GM19395 (cell line): ENCODE measurements at regions not wholly inside any gene's neighbourhood (a gene's known extent, or its start where the extent isn't known, plus 50 kb on each side); places are given as distances from the start of the nearest gene placed in this dataset.

Experiments used
- ATAC-seq: cut with Tn5 transposase; IDR thresholded peaks from one replicate; pipeline ENCODE4 v1.9.1; 2021; ENCODE audit warnings: mild to moderate bottlenecking, moderate library complexity; ENCODE audit not compliant: unreplicated experiment

- ATAC-seq = no peak
Measured at GRCh38 chr18:64273724-64274123, 124.8 kb upstream of the LINC00305 start.

GRCh38 chr18:64271975-64272659 lies 123.2 kb upstream of the LINC00305 start:
- ATAC-seq = no peak

DNA sequence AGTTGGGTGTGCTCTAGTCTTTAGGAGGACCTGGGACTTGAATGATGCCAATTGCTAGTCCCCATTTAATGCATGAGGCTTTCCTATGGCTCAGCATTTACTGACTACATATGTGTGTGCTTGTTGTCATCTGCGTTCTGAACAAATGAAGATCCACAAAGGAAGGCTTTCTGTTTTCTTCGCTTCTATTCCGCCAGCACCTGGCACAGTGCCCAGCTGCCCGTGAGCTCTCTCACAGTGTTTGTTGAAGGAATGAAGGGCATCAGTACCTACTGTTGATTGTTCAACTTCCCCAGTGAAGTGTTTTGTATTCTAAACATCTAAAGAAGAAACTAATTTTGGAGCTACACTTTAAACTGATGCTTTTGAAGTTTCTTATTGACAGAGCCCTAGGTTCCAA lies 122.4 kb upstream of the LINC00305 start:
- no peak for ATAC-seq

DNA sequence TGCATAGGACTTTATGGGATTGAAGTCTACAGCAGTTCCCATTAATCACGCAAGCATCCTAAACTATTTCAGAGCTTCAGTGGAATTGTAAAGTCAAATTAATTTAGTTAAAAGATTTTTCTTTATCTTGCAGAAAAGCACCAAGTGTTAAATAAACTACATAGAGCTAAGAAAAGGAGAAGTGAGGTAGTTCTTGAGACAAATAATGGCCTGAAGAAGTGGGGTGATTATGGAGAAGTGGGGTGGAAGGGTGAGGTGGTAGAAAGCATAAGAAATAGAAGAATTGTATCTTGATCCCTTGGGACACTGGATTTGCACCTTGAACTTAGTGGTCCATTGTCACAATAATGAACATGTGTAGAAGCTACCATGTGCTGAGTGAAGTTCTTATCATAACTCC lies 121.7 kb upstream of the LINC00305 start:
- no peak for ATAC-seq

DNA sequence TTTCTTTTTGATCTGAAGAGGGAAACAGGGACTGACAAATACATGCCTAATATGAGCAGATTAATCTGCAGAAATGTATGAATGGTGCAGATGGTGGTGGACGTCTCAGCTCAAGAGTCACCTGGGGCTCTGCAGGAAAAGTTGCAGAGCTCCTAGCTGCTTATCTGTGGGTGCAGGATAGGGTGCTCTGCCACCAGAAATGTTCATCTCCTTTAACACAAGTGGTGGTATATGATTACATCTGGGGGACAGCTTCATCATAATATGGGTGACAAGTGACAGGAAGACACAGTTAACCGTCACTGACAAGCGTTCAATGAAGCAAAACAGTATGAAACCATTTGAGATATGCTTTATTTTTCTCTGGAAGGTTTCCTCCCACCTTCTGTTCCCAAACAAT lies 121.2 kb upstream of the LINC00305 start:
- no peak for ATAC-seq

DNA sequence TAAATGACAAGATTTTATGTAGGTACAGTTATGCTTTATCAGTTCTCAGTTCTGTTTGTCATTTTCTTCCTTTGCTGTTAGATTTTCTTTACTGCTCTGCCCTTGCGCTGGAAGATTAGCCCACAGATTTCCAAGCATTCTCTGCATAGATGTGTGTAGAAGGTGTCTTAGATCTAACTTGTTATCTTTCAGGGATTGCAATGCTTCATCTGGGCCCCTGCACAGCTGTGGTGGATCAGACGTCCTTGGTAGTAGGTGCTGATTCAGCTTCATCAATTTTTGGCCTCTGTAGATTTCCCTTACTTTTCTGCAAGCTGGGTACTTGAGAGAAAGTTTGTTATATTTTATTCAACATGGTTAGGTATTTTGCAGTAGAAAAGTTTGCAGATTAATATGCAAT lies 115.3 kb upstream of the LINC00305 start:
- no peak for ATAC-seq

DNA sequence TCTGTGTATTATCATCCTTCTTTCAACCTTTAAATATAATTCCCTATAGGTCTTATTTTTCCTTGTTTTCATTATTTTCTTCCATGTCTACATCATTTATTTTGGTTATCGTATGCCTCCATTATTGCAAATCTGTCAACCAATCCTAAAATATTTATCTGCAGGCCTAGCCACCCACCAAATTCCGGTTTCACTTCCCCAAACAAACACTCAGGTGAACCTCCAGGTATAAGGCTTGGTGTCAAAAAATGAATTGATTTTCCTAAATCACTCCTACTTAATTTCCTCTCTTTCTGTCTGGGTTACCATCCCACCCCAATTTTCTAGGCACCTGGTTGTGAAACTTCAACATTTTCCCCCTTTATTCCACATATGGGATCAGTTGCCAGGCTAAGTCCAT lies 111.9 kb upstream of the LINC00305 start:
- ATAC-seq = no peak

GRCh38 chr18:64259871-64260270 lies 111.0 kb upstream of the LINC00305 start:
- no peak for ATAC-seq

GRCh38 chr18:64258111-64258650 lies 109.3 kb upstream of the LINC00305 start:
- no peak for ATAC-seq

DNA sequence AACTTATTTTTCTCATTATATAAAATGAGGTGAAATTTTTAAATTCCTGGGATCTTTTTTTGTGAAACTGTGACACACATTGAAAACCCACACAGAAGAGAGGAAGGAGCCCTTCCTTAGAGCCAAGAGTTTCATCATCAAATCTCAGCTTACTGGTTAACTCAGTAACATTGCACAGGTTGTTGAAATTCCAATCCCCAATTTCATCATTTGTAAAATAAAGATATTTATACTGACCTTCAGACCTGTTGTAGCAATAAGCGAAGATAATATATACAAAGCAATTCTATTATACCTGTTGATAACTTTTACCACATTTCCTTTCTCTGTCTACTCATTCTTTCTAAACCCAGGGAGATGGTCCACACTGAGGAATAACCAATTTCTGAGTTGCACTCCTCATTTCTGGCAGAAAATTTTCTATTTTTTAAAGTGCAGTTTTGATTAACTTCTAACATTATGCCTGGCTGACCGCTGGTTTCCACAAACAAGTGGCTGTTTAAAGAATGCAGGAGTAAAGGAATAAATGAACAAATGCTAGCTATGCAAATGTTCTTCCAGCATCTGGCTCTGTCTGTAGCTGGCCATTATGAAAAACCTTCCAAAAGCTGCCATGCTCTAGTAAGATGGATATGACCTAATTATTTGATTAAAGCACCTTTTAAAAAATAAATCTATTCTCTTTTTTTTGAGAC lies 105.7 kb upstream of the LINC00305 start:
- ATAC-seq = no peak

GRCh38 chr18:64253873-64254272 lies 105.0 kb upstream of the LINC00305 start:
- ATAC-seq = no peak

- no peak for ATAC-seq
Measured at GRCh38 chr18:64253222-64253621, 104.3 kb upstream of the LINC00305 start.

GRCh38 chr18:64248836-64249235 lies 99.9 kb upstream of the LINC00305 start:
- no peak for ATAC-seq

DNA sequence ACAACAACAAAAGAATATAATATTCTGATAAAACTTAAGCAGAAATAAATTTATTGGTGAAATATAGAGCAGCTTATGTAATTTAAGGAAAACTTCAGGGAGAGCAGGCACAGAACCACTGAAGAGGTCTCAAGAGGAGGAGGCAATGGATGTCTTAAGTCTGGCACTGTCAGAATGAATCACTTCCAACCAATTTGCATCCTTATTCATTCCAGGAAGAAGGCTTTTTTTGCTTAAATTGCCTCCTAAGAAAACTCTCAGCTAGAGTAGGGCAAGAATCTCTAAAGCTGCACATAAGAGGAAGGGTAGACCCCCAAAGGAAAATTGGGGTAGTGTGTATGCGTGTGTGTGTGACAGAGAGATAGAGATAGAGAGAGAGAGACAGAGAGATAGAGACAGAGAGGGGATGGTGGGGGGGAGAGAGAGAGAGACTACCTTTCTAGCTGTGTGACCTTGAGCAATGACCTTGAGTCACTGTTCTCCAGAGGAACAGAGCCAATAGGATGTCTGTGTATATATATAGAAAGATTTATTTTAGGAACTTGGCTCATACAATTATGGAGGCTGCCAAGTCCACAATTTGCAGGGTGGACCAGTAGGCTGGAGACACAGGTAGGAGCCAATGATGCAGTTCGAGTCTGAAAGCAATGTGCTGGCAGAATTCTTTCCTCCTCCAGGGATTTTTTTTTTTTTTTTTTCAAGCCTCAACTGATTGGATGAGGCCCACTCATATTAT lies 96.4 kb upstream of the LINC00305 start:
- no peak for ATAC-seq

DNA sequence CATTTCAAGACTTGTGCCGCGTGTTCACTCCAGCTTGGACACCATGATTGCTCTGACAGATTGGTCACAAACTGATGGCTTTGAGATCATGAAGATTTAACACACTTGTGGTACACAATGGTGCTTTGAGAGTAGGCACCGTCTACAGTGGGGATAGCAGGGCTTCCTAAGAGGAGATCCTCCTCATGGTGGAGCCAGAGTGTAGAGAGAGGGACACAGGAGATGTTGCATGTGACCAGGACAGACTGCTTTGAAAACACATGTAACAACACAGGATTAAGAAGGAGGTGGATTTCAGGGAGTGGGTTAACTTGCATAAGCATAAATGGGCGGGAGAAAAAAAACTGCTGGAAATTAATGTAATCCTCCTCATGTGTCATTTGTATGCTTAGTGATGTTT lies 95.7 kb upstream of the LINC00305 start:
- no peak for ATAC-seq

- ATAC-seq = no peak
Measured at GRCh38 chr18:64240316-64240715, 91.4 kb upstream of the LINC00305 start.

DNA sequence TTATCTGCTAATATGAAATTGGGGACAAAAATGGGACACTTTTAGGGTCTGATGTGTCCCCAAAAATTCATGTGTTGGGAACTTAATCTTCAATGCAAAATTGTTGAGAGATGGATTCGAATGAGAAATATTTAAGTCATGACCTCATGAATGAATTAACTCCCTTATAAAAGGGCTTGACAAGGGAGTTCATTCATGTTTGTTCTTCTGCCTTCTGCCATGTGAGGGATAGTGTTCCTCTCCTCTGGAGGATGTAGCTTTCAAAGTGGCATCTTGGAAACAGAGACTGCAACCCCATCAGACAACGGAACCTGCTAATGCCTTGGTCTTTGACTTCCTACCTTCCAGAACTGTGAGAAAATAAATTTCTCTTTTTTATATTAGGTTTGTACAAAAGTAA lies 89.2 kb upstream of the LINC00305 start:
- ATAC-seq = no peak

DNA sequence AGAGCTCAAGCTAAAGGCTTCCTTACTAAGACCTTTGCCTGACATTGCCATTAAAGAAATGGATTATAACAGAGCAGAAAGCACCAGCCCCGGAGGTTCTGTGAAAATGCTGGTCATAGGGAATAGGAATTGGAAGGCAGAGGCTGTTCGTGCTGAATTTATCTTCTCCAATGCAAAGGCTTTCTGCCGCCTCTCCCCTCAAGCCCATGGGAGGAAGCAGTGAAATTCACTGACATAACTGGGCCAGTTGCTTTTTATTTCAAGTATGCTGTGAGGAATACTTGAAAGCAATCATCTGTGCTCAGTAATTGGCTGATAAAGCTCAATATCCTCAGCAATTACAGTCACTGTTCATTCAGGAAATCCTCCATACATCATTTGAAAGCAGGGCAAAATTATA lies 85.4 kb upstream of the LINC00305 start:
- no peak for ATAC-seq

DNA sequence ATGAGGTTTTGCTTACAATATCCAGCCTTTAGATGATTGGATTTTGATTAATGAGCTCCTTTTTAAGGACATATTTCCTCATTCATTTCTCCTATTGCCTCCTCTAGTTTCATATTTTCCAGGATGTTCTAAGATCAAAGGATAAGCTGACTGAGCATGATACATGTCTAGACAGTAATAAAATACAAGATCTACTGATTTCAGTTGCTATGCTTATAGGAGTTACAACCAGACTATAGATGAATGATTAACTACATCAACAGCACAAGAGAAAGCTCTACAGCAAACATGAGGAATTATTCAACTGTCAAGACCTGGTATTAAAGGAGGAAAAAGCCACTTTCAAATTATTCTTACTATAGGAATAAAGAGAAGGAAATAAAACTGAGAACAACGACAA lies 85.0 kb upstream of the LINC00305 start:
- no peak for ATAC-seq

DNA sequence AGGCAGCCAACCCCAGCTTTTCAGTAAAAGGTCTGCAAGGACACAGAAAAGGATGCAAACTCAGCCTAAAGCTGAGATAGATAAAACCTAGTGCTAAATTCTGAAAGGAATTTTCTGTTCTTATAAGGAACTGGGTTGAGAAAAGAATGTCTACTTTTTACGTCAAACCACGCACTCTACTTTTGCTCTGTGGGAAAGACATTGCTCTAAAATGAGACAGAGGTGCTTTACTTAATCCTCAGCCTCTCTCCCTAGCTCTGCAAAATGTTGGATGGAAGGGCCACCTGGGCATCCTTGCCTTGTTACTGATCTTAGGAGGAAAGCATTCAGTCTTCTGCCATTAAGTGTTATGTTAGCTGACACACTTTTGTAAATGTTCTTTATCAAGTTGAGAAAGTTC lies 72.1 kb upstream of the LINC00305 start:
- no peak for ATAC-seq

GRCh38 chr18:64219517-64219916 lies 70.6 kb upstream of the LINC00305 start:
- ATAC-seq = no peak
